ENCODE measurements at regions not wholly inside any gene's neighbourhood (a gene's known extent, or its start where the extent isn't known, plus 50 kb on each side); places are given as distances from the start of the nearest gene placed in this dataset.

DNA sequence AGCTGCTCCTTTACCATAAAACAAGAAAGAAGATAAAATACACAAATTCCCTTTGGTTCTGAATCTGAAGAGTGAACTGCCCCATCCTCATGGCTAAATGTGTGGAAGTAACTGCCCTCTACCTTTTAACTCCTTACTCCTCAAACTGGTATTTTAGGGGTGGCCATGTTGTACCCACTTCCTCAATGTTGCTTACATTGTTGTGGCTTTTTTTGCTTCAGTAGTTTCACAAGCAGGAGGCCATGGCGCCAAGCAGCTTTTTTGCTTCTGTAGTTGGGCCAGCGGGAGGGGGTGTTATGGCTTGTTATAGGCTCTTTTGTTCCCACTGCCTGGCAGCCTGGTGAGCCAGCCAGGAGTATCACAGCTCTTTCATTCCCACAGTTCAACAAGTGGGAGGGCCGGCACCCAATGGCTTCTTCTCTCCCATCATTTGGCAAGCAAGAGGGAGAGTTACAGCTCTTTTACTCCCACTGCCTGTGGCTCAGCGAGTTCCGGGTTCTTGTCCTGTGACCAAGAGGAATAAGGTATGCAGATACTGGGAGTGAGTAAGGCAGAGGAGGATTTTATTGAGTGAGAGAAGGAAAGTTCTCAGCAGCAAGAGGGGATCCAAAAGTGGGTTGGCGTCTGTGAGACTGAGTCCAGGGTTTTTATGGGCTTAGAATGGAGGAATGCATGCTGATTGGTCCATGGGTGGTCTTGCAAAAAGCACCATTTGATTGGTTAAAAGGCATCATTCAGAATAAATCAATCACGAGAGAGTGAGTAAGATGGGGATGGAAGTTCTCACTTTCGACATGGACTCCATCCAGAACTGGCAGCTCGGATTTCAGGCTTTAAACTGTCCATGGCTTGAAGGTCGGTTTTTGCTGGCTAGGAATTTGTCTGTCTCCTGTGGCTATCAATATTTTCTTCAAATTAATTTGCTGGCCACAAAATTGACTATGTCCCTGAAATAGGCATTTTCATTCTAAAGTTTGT is 429.6 kb downstream of the HLX start:
- no peak for DNase-seq (ENCODE audit: low read depth)

DNA sequence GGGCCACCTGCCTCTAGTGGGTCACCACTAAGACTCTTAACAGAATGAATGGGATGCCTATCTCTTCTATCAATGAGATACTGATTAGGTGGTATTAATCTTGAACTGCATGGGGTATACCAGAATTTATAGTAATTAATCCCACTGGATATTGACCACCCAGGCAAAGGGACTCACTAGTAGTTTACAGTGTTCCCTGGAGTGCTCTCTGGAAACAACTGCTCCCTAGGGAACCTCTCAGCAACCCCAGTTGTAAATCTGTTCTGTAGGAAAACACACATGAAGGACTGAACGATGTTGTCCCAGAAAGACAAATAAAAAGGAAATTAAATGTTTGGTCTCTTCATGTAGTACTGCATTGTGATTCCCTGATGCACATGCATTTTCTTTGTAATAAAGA is 430.5 kb downstream of the HLX start:
- DNase-seq (ENCODE audit: low read depth), result no peak

DNA sequence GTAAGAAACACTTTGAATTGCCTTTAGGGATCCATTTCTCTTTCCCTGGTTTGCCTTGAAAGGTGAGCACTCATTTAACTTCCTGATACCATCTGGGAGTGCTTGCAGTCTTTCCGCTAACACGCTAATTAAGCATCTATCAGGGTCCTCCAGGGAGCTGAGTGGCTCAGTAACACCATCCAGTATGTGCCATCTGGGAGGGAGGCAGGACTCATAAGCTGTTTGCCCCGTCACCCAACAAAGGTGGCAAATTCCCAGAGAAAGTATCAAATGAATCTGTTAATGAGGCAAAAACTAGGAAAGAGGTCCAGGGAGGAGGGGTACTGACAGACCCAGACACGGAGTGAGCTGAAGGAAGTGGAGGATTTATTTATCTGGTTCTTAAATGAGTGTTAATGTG is 430.9 kb downstream of the HLX start:
- no peak for DNase-seq (ENCODE audit: low read depth)

DNA sequence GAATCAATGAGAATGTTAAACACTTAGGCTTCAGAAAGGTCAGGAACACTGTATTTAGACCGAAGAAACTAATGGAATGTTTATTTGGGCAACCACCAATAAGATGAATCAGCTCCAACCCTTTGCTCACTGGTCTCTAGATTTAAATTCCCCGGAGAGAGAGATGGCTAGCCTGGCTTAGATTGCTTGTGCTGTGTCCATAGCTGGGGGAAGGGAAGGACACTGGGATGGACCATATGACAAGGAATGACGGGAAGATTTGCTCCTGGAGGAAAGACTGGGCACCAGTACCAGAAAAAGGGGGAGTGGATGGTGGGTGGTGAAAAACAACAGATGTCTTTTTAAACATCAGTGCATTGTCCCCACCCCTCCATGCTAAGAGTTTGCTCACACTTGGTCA is 426.6 kb downstream of the DUSP10 start:
- peak; percentile 80 for DNase-seq (ENCODE audit: low read depth)

DNA sequence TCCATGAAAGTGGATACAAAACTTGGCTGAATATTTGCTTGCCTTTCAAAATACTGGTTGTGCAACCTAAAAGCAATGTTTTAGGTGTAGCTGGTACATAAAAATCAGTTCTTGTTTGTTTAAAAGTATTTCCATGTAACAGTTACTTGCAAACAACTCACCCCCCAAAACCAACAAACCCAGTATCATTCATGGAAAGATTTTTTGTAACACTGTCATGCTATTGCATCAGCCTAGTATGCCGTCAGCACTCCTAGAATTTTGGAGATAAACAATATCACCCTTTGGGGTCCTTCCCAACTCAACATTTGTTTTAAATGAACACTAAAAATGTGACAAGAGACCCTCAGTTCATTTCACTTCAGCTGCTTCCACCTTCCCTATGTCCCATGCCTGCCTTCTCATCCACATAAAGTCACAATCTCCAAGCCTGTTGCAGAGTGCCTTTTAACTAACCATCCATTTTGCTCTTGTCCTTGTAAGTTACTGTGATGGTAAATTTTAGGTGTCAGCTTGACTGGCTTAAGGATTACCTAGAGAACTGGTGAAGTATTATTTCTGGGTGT is 425.3 kb downstream of the DUSP10 start:
- DNase-seq (ENCODE audit: low read depth), result peak; percentile 74

DNA sequence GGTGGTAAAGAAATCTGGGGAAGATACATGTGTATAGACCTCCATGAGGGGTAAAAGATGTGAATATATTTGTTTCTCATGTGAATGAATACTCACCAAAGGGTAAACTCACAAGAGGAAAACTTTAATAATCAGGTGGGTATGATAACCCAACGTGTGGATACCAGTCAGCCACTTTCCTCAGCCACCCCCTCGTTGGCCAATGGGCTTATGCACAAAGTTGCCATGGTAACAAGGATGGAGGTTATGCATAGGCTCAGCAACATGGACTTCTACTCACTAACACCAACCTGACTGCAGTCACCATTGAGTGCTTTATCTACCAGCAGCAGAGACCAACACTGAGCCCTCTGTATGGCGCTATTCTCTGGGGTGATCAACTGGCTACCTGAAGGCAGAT is 424.4 kb downstream of the DUSP10 start:
- DNase-seq (ENCODE audit: low read depth), result no peak

DNA sequence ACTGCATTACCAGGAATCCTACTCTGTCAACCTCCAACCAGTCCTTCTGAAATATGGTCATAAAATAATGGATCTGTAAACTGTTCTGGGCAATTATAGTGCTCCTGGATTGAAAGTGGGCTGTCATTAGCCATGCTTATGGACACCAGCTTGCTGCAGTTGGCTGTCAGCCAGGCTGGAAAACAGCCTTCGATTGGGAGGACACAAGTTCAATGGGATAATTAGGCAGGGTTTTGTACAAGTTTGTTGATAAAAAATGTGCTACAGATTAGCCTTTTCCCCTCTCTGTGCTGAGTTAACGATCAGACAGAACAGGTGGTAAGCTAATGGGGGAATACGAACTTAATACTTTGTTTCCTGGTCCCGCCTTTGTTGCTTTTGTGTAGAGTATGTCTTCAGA is 413.9 kb downstream of the DUSP10 start:
- no peak for DNase-seq (ENCODE audit: low read depth)

DNA sequence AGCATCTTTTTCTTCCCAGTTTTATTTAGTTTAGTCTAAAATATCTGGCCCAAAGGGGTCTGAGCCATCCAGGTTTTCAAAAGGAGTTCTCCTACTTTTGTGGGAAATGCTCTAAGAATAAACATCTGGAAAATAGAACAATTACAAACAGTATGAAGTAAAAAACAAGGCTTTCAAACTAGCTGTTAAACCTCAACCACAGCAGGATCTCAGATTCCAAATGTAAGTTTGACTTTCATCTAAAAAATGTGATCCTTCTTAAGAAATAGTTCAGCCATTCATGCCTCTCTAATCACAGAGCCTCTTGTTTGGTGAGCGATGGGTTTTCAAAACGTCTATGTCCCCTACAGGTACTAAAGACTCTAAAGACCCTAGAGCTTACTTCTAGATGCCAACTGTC is 413.5 kb downstream of the DUSP10 start:
- DNase-seq (ENCODE audit: low read depth), result no peak

DNA sequence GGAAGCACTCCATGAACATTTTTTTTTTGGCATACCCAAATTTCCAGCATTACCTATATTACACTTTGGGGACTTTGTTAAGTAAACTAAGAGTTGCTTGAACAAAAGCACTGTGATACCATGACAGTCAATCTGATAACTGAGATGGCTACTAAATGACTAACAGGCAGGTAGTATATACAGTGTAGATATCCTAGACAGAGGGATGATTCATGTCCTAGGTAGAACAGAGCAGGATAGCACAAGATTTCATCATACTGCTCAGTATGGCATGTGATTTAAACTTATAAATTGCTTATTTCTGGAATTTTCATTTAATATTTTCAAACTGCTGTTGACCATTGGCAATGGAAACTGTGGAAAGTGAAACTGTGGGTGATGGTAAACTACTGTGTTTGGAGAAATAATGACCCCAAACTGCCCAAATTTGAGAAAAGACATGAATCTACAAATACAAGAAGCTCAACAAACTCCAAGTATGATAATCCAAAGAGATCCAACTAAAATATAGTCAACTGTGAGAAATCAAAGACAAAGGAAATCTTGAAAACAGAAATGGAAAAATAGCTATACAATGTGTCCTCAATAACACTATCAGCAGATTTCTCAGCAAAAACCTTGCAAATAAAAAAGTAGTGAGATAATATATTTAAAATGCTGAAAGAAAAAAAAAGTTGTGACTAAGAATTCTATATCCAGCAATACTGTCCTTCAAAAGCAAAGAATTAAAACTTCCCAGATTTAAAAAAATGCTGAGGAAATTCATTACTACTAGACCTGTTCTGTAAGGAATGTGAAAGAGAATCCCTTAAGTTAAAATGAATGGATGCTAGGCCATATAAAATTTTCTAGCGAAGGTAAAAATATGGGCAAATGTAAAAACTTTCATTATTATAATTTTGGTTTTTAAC is 410.4 kb downstream of the DUSP10 start:
- DNase-seq (ENCODE audit: low read depth), result no peak

DNA sequence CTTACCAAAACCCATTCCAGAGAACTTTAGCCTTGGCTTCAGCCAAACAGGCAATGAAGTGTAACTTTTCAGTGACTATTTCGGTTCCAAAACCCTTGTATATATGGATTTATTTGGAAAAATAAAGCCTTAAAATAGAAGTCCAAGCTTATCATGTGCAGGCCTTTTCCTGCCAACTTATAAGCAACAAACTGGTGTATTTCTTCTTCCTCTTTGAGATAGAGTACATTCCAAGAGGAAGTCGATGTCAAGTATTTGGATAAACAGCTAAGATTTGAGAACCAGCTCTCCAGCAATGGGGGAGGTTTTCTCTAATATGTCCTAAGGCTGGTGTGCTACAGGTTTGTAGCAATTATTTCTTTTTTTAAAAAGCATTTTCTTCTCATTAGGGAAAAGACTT is 407.8 kb downstream of the DUSP10 start:
- DNase-seq (ENCODE audit: low read depth), result peak; percentile 22

DNA sequence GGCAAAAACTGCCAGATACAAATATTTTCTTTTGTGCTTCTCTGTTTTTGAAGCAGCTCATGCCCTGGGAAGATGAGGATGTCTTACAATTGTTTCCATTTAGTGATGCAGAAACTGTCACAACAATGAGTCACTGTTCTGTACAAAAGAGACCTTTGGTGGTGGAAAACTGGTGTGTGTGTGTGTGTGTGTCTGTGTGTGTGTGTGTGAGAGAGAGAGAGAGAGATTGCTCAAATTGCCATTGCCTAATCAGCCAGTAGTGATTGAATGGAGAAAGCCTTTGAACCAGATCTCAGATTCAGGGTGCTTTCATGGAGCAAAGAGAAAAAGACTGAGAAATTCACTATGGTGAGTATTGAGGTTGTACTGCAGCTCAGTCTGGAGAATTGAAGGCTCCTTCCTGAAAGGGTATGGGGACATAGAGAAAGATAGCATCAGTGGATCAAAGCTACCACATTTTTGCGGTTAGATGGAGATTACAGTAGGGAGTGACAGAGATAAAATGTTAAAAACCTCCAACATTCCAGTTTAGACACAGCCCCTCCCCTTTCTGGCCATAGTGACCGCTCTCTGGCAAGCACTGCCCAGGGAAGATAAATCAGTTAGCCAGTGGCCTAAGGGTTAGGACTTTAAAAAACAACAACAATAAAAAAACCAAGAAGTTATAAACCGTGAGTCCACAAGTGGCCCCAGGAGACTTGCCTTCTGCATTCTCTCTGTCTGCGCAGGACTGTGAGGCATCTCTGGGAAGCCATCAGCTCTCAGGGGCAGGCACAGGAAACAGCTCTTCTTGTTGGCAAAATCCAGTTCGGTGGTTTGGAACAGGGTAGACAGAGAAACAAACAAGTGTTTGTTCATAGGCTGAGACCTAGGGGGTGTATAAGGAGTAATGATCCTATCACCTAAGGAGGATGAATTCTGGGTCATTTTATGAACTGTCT is 406.5 kb downstream of the DUSP10 start:
- DNase-seq (ENCODE audit: low read depth), result peak; percentile 85

DNA sequence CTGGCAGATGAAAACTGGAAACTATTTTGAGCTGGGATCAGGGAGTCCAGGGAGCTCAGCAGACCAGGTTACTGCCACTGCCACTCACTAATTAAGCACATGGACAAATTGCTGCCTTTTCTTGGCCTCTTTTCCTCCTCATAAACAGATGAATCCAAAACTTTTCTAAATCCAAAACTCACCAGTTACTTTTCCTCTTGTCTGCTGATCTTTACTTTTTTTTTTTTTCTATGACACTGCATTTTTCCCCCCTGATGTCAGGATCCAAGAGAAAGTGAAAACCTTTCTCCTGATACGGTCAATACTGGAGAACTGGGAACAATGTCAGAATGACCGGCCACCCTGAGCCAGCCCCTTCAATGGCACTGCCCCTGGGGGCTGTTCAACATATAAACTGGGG is 405.8 kb downstream of the DUSP10 start:
- DNase-seq (ENCODE audit: low read depth), result peak; percentile 36

DNA sequence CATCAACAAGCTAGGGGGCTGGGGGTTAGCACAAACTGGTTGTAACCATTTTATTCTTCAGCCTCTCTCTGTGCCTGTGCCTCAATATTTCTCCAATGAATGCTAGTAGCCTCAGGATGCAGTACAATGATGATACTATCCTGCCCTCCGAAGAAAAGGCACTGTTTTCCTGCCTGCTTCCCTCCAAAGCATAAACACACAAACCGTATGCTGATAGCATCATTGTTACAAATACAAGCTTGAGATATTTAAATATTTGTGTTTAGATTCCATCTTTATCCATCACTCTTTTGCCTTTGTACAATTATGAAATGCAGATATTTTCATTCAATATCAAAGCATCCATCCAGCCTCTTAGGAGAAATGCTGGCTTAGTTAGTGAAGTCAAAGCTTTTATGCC is 404.8 kb downstream of the DUSP10 start:
- DNase-seq (ENCODE audit: low read depth), result no peak

DNA sequence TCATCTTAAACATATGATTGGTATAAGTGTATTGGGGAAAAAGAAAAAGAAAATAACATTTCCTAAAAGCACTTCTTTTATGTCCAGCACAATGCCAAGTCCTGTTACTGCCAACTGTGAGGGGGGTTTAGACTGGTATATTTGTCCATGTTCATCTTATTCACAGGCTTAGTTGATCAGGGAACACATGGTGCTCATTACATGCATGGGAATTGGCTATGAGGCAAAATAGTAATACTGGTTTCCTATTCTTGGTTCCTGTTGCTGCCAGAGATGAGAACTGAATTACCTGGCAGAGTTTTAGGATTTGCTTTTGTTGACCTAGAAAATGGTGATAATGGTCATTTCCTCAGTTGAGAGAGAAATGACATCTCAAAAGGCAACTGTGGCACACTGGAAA is 398.8 kb downstream of the DUSP10 start:
- no peak for DNase-seq (ENCODE audit: low read depth)

DNA sequence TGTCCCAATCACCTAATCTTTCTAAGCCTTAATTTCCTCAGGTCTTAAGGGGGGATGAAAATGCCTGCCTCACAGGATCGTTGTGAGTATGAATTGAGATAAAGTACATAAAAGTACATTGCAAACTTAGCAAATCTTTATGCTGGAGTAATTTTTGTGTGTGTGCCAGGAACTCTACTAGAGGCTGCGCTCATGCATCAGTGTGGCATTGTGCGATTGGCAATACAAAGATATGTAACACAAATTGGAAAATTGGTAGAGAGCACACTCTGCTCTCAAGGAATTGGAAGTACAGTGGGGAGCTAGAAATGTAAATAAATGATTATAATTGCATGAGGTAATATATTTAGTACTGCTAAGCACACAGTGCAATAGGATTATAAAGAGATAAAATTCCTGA is 398.3 kb downstream of the DUSP10 start:
- no peak for DNase-seq (ENCODE audit: low read depth)

DNA sequence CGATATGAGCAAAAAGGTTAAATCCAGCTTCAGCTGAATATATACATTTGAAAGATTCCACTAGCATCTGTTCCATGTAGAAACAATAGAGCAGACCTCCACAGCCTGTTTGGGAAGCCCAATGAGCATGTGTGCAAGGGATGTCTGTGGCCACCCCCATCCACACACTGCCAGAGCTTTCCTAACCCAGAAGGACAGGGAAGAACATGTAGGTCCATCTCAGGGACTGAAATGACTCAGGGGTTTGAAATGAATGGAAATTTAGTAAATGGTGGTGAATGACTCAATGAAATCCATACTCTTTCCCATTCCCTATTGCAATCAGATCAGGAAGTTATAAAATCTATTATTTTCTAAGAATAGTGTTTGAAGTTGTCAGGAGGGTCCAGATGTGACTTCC is 397.2 kb downstream of the DUSP10 start:
- no peak for DNase-seq (ENCODE audit: low read depth)

DNA sequence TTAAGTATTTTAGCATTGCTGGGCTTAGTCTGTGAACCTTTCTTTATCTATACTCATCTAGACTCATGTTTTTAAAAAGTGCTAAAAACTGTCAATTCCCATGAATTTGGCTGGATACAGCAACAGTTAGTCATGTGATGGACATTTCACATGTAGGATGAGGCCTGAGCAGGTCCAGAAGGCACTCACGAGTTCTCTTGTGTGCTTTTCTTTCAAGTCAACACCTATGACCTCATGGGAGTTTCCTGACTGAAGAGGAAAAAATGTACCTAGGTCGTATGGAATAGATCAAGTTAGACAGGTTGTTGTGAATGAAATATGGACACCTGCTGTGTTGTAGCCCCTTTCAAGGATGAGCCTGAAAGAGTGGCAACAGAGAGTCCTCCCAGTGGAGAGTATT is 394.2 kb downstream of the DUSP10 start:
- DNase-seq (ENCODE audit: low read depth), result no peak

DNA sequence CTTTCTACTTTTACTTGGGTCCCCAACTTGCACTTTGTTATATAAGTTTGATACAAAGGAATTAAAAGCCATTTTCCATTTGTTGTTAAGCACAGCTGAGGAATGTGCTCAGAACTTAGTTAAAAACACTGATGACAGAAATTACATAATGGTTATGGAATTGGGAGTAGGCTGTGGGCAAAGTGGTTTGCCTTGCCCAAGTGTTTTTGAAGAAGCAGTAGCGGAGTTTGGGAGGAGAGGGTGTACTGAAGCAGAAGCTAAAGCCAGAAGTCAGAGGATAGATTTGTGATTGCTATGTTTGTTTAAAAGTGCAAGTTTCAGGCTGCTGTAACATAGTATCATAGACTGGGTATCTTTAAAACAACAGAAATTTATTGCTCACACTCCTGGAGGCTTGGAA is 391.8 kb downstream of the DUSP10 start:
- no peak for DNase-seq (ENCODE audit: low read depth)

DNA sequence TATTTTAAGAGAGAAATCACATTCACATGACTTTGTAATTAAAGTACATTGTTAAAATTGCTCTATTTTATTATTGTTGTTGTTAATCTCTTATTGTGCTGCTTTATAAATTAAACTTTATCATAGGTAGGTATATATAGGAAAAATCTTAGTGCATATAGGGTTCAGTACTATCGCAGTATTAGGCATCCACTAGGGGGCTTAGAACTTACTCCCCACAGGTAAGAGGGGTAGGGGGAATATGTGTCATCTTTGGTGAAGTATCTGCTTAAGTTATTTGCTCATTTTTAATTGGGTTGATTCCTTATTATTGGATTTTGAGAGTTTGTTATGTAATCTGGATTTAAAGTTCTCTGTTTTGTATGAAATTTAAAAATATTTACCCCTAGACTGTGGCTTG is 385.2 kb downstream of the DUSP10 start:
- no peak for DNase-seq (ENCODE audit: low read depth)

DNA sequence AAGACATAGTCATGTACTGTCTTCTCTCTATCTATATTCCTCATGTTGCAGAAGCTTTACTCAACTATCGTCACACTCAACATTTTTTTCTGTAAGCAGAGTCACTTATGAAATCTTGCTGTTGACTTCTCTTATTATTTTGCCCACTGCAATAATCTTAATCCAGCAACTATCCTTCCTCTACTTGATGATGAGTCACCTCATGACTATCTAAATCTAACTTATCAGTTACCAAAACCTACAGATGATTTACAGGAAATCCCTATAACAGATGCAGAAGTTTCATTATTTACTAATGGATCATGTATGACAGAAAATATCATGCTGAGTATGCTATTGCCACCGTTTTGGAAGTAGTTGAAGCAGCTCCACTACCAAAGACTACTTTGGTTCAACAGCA is 378.9 kb downstream of the DUSP10 start:
- no peak for DNase-seq (ENCODE audit: low read depth)

DNA sequence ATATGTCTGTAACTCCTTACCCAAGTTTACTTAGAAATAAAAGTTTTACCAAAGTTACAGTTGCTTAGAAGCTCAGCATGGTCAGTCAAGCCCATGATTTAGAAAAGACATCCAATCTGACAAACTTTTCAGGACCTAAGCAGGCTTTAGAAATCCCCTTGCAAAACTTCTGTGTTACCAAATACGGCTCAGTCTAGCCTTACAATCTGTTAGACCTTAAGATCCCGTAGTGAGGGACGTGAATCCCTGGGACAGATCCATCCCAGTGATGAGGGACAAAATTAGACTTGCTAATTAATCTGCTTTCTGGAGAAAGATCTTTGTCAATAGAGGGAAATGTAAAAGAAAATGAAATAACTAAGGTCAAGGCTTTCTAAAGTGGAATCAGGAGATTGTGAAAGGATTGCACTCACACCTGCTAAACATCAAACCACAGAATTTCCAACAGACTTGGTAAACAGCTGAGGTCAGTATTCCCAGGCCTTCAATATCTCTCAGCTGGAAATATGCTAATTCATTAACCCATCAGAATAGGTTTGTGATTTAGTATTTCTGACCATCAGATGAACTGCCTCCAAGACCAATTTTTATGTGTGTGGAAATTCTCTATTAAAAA is 375.3 kb downstream of the DUSP10 start:
- peak; percentile 20 for DNase-seq (ENCODE audit: low read depth)
